Endothelial cell of umbilical vein (primary cell): ENCODE measurements at regions not wholly inside any gene's neighbourhood (a gene's known extent, or its start where the extent isn't known, plus 50 kb on each side); places are given as distances from the start of the nearest gene placed in this dataset.

ENCODE experiments used
- BruUV-seq: library from RNA; stranded (reverse); fragments of 400-500 nt; replicated peaks from 2 replicates; lab custom pipeline; 2021; lab: Mats Ljungman, UMichigan
- CTCF ChIA-PET: fragments of 300-600, 350-600 bp; sonication (Branson Sonifier 250); formaldehyde crosslinking; loops from one replicate; lab custom pipeline; 2021; ENCODE audit warnings: antibody characterized with exemption, inconsistent platforms; lab: Charles Lee
- POLR2A ChIA-PET: fragments of 300-600, 350-600 bp; sonication (Branson Sonifier 250); formaldehyde crosslinking; loops from one replicate; lab custom pipeline; 2021; ENCODE audit warnings: antibody characterized with exemption, inconsistent platforms; lab: Charles Lee
- DNase-seq: peaks from one replicate; pipeline ENCODE4 v3.0.0-alpha.2; 2011; ENCODE audit warnings: low read depth, low spot score
- FAIRE-seq: peaks from 2 replicates; lab custom pipeline; 2011; peaks lifted over from hg19 to GRCh38; lab: Jason Lieb, UNC
- H2AFZ ChIP-seq: 2 replicates; pipeline ENCODE4 v1.6.0; 2012; ENCODE audit warnings: low read depth, low read length, control low read depth, inconsistent platforms
- H3K27ac ChIP-seq: 2 replicates; pipeline ENCODE4 v1.5.1; 2011; ENCODE audit warnings: low read depth, mild to moderate bottlenecking, control low read depth, low read length, moderate library complexity; ENCODE audit not compliant: insufficient read depth
- H3K27me3 ChIP-seq, 2 experiments: 2 replicates each; pipeline versions ENCODE4 v1.6.0 to v1.6.1; 2011; ENCODE audit warnings: low read length in 2 of 2, mixed read lengths in 1 of 2; ENCODE audit not compliant: control insufficient read depth in 2 of 2, insufficient read depth in 2 of 2
- H3K36me3 ChIP-seq, 2 experiments: 2 replicates in 1 of 2; 3 replicates in 1 of 2; pipeline ENCODE4 v1.5.1; 2011; ENCODE audit warnings: low read length in 2 of 2, mild to moderate bottlenecking in 1 of 2, moderate library complexity in 1 of 2; ENCODE audit not compliant: control insufficient read depth in 2 of 2, insufficient read depth in 2 of 2; ENCODE audit errors: extremely low read depth in 1 of 2
- H3K4me1 ChIP-seq: 3 replicates; pipeline ENCODE4 v1.5.1; 2011; ENCODE audit warnings: mild to moderate bottlenecking, low read length; ENCODE audit not compliant: control insufficient read depth, insufficient read depth; ENCODE audit errors: extremely low read depth
- H3K4me2 ChIP-seq: 2 replicates; pipeline ENCODE4 v1.6.1; 2011; ENCODE audit warnings: low read length, control low read depth, mixed read lengths; ENCODE audit not compliant: insufficient read depth
- H3K4me3 ChIP-seq, 3 experiments: fragments of 200-600 bp in 1 of 3; sonication (generic), shearing (Covaris generic) in 1 of 3; replicated peaks in 1 of 3; 2 replicates each; pipeline ENCODE4 v1.5.1; 2011 to 2016; ENCODE audit warnings: control low read depth in 3 of 3, low read length in 3 of 3, mild to moderate bottlenecking in 2 of 3, inconsistent platforms in 1 of 3, low read depth in 1 of 3, moderate library complexity in 1 of 3; ENCODE audit not compliant: insufficient read depth in 1 of 3
- H3K79me2 ChIP-seq: 2 replicates; pipeline ENCODE4 v1.6.0; 2012; ENCODE audit warnings: low read length, inconsistent platforms; ENCODE audit not compliant: control insufficient read depth, insufficient read depth
- H3K9ac ChIP-seq: replicated peaks from 2 replicates; pipeline ENCODE3; 2011; ENCODE audit warnings: low read length, control low read depth; ENCODE audit not compliant: insufficient read depth; ENCODE audit errors: extremely low read depth
- H3K9me1 ChIP-seq: replicated peaks from 3 replicates; pipeline ENCODE4 v1.6.0; 2011; ENCODE audit warnings: mild to moderate bottlenecking, low read length; ENCODE audit not compliant: control insufficient read depth, insufficient read depth; ENCODE audit errors: extremely low read depth
- H3K9me3 ChIP-seq: replicated peaks from 2 replicates; pipeline ENCODE4 v1.5.1; 2012; ENCODE audit warnings: low read length, inconsistent platforms; ENCODE audit not compliant: control insufficient read depth, insufficient read depth
- H4K20me1 ChIP-seq: replicated peaks from 2 replicates; pipeline ENCODE3; 2011; ENCODE audit warnings: mild to moderate bottlenecking, low read length; ENCODE audit not compliant: control insufficient read depth, insufficient read depth; ENCODE audit errors: extremely low read depth
- CTCF ChIP-seq, 2 donors: IDR thresholded peaks; 1 replicate in 1 of 2; 2 replicates in 1 of 2; pipeline ENCODE4 v1.5.1; 2011; ENCODE audit warnings: low read length in 2 of 2, mild to moderate bottlenecking in 2 of 2, moderate library complexity in 2 of 2, control low read depth in 1 of 2, inconsistent platforms in 1 of 2, low read depth in 1 of 2; ENCODE audit not compliant: insufficient read depth in 1 of 2; ENCODE audit errors: extremely low read depth in 1 of 2
- EZH2 ChIP-seq: IDR thresholded peaks from 2 replicates; pipeline ENCODE4 v1.6.1; 2012; ENCODE audit warnings: borderline replicate concordance, low read depth, mild to moderate bottlenecking, moderate library complexity, low read length, inconsistent platforms; ENCODE audit not compliant: severe bottlenecking
- FOS ChIP-seq: IDR thresholded peaks from 2 replicates; pipeline ENCODE4 v1.6.1; 2011; ENCODE audit warnings: mild to moderate bottlenecking, low read length, moderate library complexity, borderline replicate concordance; ENCODE audit not compliant: insufficient read depth
- GATA2 ChIP-seq: IDR thresholded peaks from 2 replicates; pipeline ENCODE4 v1.7.0; 2011; ENCODE audit warnings: low read depth, mild to moderate bottlenecking, moderate library complexity, mixed read lengths, low read length; ENCODE audit not compliant: insufficient read length, insufficient read depth
- JUN ChIP-seq: IDR thresholded peaks from 2 replicates; pipeline ENCODE4 v1.6.1; 2011; ENCODE audit warnings: borderline replicate concordance, low read depth; ENCODE audit not compliant: insufficient read length, insufficient read depth
- MYC ChIP-seq: IDR thresholded peaks from one replicate; pipeline ENCODE4 v1.6.1; 2011; ENCODE audit warnings: mild to moderate bottlenecking, low read depth, low read length
- POLR2A ChIP-seq: IDR thresholded peaks from 2 replicates; pipeline ENCODE4 v1.6.1; 2012; ENCODE audit warnings: low read depth, mild to moderate bottlenecking, control low read depth, low read length
- POLR2AphosphoS5 ChIP-seq: IDR thresholded peaks from 2 replicates; pipeline ENCODE4 v1.6.1; 2012; ENCODE audit warnings: low read depth, mild to moderate bottlenecking, control low read depth, low read length, moderate library complexity; ENCODE audit not compliant: insufficient read depth
- dilution Hi-C: fragments of 300-500 bp; cut with MboI; formaldehyde crosslinking; loops from one replicate; pipeline ENCODE4 v1.15.0; 2019; ENCODE audit warnings: low sequenced_read_pairs; ENCODE audit not compliant: extremely low pct_ligation_motif_present
- intact Hi-C: fragments of 100-400 bp; cut with micrococcal nuclease; formaldehyde crosslinking; loops from one replicate; pipeline ENCODE4 v1.10.0; 2022
- TF ChIP-seq, protein P1 (sequence below): IDR thresholded peaks from 2 replicates; pipeline ENCODE4 v1.6.1; 2011; ENCODE audit not compliant: insufficient read depth, insufficient read length

DNA sequence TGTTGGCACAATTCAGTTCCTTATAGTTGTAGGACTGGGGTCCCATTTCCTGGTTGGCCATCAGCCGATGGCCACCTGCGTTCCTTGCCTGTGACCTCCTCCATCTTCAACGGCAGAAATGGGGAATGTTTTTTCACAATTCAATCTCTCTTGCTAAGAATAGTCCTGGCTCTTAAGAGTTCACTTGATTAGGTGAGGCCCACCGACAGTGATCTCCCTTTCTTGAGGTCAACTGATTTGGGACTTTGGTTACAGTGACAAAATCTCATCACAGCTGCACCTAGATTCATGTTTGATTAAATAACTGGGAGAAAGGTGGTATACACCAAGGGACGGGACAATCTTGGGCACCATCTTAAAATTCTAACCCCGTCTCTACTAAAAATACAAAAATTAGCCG, 139.1 kb upstream of the DTNBP1 start:
- Histone ChIP-seq H3K9ac (no peak overlapping the region), H3K27ac (no peak overlapping the region), H3K9me1 (no peaks in the 10 kb centered on the region), H3K27me3 (peaks cover 0 to 2% of the 10 kb centered on the region in 2 experiments), H3K36me3 (no peaks in the 10 kb centered on the region), H3K4me3 (no peak overlapping the region), H4K20me1 (no peaks in the 10 kb centered on the region), H3K4me1 (no peaks in the 10 kb centered on the region), H2AFZ (no peak overlapping the region), H3K79me2 (no peaks in the 10 kb centered on the region), H3K4me2 (no peak overlapping the region), H3K9me3 (no peaks in the 10 kb centered on the region)
- POLR2A ChIA-PET = no interaction called here
- TF ChIP-seq POLR2AphosphoS5 (no peak), CTCF (IDR thresholded peaks at IDR 0.05; ENCODE audit: extremely low read depth in 1 of 2, insufficient read depth in 1 of 2, low read depth in 1 of 2, low read length in 2 of 2) (no peak), EZH2 (no peak), POLR2A (no peak), MYC (no peak), FOS (no peak), JUN (no peak), GATA2 (no peak)
- TF ChIP-seq, protein P1, sequence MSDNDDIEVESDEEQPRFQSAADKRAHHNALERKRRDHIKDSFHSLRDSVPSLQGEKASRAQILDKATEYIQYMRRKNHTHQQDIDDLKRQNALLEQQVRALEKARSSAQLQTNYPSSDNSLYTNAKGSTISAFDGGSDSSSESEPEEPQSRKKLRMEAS = no peak
- DNase-seq = no peak
- no peak for FAIRE-seq
- intact Hi-C loops = no loop called here
- BruUV-seq = no TSS peak
- dilution Hi-C loops = no loop called here
- CTCF ChIA-PET = no interaction called here
